Activated CD8-positive, alpha-beta memory T cell treated with anti-CD3 and anti-CD28 coated beads for 24 hours (primary cell): ENCODE measurements at regions not wholly inside any gene's neighbourhood (a gene's known extent, or its start where the extent isn't known, plus 50 kb on each side); places are given as distances from the start of the nearest gene placed in this dataset.

Source experiments
- DNase-seq: peaks from one replicate; pipeline ENCODE4 v3.0.0-alpha.2; 2020

GRCh38 chr5:86786955-86787354, 169.2 kb downstream of the COX7C start:
- DNase-seq = no peak

DNA sequence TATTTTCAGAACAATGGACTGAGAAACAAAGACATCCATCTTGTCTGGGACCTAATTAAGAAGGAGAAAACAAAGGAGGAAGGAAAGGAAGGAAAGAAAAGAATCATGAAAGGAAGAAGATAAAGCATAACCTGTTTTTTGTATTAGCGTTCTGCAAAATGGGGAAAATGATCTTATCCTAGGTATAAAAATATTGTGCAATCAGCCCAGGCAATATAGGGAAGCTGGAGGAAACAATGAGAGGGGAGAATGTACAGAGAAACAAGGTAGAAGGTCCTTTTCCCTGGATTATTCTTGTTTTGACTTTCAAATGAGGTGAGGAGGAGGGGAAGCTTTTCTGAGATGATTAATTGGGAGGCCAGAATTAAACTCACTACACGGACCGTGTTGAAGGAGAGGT, 177.9 kb downstream of the COX7C start:
- DNase-seq = no peak

- DNase-seq = no peak
These were observed 179.9 kb downstream of the COX7C start for GRCh38 chr5:86797677-86798076.

- no peak for DNase-seq
These were observed 188.5 kb downstream of the COX7C start for GRCh38 chr5:86806206-86806605.

- no peak for DNase-seq
These were observed 189.6 kb downstream of the COX7C start for GRCh38 chr5:86807046-86808031.

DNA sequence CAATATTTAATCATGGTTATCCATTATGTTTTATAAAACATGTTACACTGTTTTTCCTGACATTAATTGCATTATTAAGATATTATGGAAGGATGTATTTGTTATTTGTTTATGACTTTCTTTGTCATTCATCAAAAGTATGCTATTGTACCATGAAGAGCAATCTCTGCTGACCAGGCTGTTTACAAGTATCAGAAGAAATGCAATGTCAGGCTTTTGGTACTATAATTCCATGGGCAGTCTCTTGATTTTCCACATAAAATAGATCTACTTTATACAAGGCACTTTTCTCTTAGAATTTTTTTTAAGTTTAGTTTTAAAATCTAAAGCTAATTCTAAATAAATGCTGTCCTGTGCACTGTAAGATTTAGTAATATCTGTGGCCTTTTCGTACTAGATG, 196.6 kb downstream of the COX7C start:
- DNase-seq = no peak

- DNase-seq = no peak
These were observed 197.2 kb downstream of the COX7C start for GRCh38 chr5:86814907-86815306.

DNA sequence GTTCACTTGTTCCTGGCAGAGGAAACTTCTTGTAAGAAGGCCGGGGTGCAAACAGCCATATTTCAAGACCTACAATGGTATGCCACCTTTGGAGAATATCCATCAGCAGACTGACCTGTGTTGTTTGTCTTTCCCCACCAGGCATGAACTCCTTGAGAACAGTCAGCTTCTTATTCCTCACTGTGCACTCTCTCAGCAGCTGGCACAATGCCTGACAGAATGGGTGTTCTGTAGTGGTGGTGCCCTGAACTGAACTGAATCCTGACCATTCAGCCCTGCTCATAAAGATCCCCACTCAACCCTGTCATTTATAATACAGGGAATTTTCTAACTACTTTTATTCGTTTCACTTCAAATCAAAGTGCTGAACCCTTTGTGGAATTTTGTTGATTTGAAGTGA, 206.9 kb downstream of the COX7C start:
- DNase-seq = no peak

DNA sequence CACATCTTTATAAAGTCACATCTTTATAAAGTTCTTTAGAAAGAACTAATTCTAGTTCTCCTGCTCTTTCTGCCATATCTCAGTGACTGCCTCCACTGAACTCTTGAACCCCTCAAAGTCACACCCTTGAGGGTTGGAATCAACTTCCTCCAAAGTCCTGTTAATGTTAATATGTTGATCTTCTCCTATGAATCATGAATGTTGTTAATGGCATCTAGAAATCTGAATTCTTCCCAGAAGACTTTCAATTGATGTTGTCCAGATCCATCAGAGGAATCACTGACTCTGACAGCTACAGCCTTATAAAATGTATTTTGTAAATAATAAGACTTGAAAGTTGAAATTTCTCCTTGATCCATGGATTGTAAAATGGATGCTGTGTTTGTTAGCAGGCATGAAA, 213.4 kb downstream of the COX7C start:
- DNase-seq = no peak

DNA sequence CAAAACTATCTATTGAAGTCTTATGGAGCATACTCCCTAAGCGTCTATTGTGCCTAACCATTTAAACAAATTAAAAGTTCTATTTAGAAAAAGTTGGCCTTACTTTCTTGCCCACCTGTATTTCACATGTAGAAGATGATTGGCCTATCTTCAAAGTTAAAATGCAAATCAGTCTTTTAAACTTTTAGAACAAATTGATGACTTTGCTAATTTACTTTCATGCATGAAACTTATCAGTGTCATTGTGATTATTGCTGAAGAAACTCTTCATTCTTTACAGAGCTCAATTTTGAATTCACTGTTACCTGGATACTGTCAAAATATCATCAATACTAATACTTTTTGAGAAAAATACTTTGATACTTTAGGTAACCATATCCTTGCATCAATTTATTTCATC, 216.1 kb downstream of the COX7C start:
- no peak for DNase-seq

GRCh38 chr5:86837610-86838009, 219.9 kb downstream of the COX7C start:
- no peak for DNase-seq

GRCh38 chr5:86838083-86838482, 220.3 kb downstream of the COX7C start:
- no peak for DNase-seq

GRCh38 chr5:86841000-86841644, 223.4 kb downstream of the COX7C start:
- DNase-seq = no peak

GRCh38 chr5:86858442-86858841, 240.7 kb downstream of the COX7C start:
- no peak for DNase-seq

GRCh38 chr5:86861512-86861911, 243.8 kb downstream of the COX7C start:
- no peak for DNase-seq

- DNase-seq = no peak
These were observed 244.4 kb downstream of the COX7C start for GRCh38 chr5:86862093-86862492.

GRCh38 chr5:86864051-86864450, 246.3 kb downstream of the COX7C start:
- DNase-seq = no peak

- DNase-seq = no peak
These were observed 247.6 kb downstream of the COX7C start for GRCh38 chr5:86865256-86865785.

DNA sequence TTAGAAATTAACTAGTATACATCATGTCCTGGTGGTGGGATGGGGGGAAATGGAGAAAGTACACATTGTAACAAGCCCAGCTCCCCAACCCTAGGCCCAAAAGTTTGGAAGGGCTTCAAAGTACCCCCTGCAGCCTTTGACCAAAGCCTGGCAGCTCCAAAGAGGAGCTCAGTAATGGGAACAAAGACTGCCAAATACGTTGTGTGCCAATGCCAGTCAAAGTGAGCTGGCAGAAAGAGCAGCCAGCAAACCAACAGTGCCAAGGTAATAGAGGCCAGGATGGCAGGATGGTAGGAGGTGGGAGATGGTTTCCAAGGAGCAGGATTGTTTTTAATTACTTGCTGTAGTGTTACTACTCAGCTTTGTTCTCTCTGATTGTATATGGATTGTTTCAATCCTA, 248.3 kb downstream of the COX7C start:
- no peak for DNase-seq

GRCh38 chr5:86869268-86869667, 251.5 kb downstream of the COX7C start:
- no peak for DNase-seq

DNA sequence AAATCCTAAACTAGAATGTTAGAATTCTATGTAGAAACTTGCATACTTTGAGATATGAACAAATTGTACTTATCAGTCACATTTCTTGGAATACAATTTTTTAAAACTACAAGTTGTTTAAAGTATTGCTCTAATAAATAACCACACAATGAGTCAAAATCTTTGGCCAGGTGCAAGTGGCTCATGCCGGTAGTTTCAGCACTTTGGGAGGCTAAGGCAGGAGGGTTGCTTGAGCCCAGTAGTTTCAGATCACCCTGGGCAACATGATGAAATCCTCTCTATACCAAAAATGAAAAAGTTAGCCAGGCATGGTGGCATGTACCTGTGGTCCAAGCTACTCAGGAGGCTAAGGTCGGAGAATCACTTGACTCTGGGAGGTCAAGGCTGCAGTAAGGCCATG, 257.8 kb downstream of the COX7C start:
- DNase-seq = no peak

- no peak for DNase-seq
These were observed 260.5 kb downstream of the COX7C start for GRCh38 chr5:86878250-86878649.

GRCh38 chr5:86879086-86879485, 261.3 kb downstream of the COX7C start:
- no peak for DNase-seq

DNA sequence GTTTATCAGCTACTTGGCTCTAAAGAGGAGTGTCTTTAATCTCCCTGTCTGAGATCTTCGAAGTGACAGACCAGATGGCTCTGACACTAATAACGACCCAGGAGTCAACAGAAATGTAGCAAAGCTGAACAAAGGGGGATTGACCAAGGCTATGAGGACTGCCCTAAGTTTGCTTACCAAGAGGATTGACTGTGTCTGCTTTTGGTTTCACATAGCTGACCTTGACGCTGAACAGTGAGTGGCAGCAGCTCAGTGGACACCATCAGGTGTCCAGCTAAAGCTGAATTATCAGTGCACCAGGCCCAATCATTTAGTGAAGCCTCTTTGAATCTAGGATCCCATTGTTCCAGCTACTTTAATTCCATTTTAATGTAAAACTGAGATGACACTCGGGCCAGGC, 262.6 kb downstream of the COX7C start:
- no peak for DNase-seq
